CD4-positive, alpha-beta T cell (primary cell): ENCODE measurements at regions not wholly inside any gene's neighbourhood (a gene's known extent, or its start where the extent isn't known, plus 50 kb on each side); places are given as distances from the start of the nearest gene placed in this dataset.

Source experiments
- ATAC-seq: fragments of 200-7000 bp; cut with Tn5 transposase; one replicate; pipeline ENCODE4 v1.10.0; 2022; ENCODE audit warnings: mild to moderate bottlenecking; ENCODE audit not compliant: poor library complexity
- CTCF ChIA-PET: fragments of 350-600 bp; sonication (Branson Sonifier 250); formaldehyde crosslinking; loops from one replicate; lab custom pipeline; 2021; ENCODE audit warnings: antibody characterized with exemption, inconsistent platforms; lab: Charles Lee
- POLR2A ChIA-PET: fragments of 350-600 bp; sonication (Branson Sonifier 250); formaldehyde crosslinking; loops from one replicate; lab custom pipeline; 2021; ENCODE audit warnings: antibody characterized with exemption, inconsistent platforms; lab: Charles Lee
- DNase-seq, 14 experiments: peaks; one replicate each; pipeline ENCODE4 v3.0.0-alpha.2; 2013 to 2020; ENCODE audit warnings: mixed read lengths in 2 of 14
- H3K27ac ChIP-seq, 2 donors: one replicate each; pipeline versions ENCODE4 v1.5.1 to v1.7.0; 2013; ENCODE audit warnings: low read length in 2 of 2, low read depth in 1 of 2, mild to moderate bottlenecking in 1 of 2
- H3K27me3 ChIP-seq, 2 experiments: 1 replicate in 1 of 2; 2 replicates in 1 of 2; pipeline versions ENCODE4 v1.6.1 to v1.7.0; 2013; ENCODE audit warnings: low read length in 2 of 2, control low read depth in 1 of 2, mild to moderate bottlenecking in 1 of 2, moderate library complexity in 1 of 2; ENCODE audit not compliant: insufficient read depth in 2 of 2, control insufficient read depth in 1 of 2
- H3K36me3 ChIP-seq: one replicate; pipeline ENCODE4 v1.6.1; 2013; ENCODE audit warnings: low read length, control low read depth; ENCODE audit not compliant: insufficient read depth
- H3K4me1 ChIP-seq: one replicate; pipeline ENCODE4 v1.6.1; 2013; ENCODE audit warnings: low read length, control low read depth; ENCODE audit not compliant: insufficient read depth
- H3K4me3 ChIP-seq: one replicate; pipeline ENCODE4 v1.5.1; 2013; ENCODE audit warnings: mild to moderate bottlenecking, low read length, moderate library complexity
- H3K9me3 ChIP-seq, 2 experiments: 1 replicate in 1 of 2; 2 replicates in 1 of 2; pipeline versions ENCODE4 v1.6.1 to v1.7.0; 2013; ENCODE audit warnings: low read length in 2 of 2, mild to moderate bottlenecking in 2 of 2, control low read depth in 1 of 2, moderate library complexity in 1 of 2; ENCODE audit not compliant: control insufficient read depth in 1 of 2, insufficient read depth in 1 of 2
- H3K27ac Mint-ChIP-seq: one replicate; pipeline ENCODE4 v1.8.0; 2020; ENCODE audit warnings: mixed read lengths
- H3K27me3 Mint-ChIP-seq: one replicate; pipeline ENCODE4 v1.8.0; 2021; ENCODE audit warnings: mixed read lengths
- H3K36me3 Mint-ChIP-seq: one replicate; pipeline ENCODE4 v1.8.0; 2021; ENCODE audit warnings: low read depth, mixed read lengths
- H3K4me1 Mint-ChIP-seq: one replicate; pipeline ENCODE4 v1.8.0; 2021; ENCODE audit warnings: low read depth, mixed read lengths
- H3K4me3 Mint-ChIP-seq: one replicate; pipeline ENCODE4 v1.8.0; 2020; ENCODE audit warnings: mild to moderate bottlenecking, mixed read lengths
- H3K9me3 Mint-ChIP-seq: one replicate; pipeline ENCODE4 v1.8.0; 2020; ENCODE audit warnings: mixed read lengths
- intact Hi-C, 2 experiments: fragments of 100-400 bp; cut with DNase I in 1 of 2; cut with micrococcal nuclease in 1 of 2; formaldehyde crosslinking; loops; one replicate each; pipeline versions ENCODE4 v1.15.1 to v1.9.0; 2023 to 2025; cut with DNase I, micrococcal nuclease
- TF ChIP-seq, protein P1 (sequence below): fragments of 200-600 bp; IDR thresholded peaks from one replicate; pipeline ENCODE4 v1.8.0; 2022; ENCODE audit warnings: antibody characterized with exemption, mild to moderate bottlenecking

- DNase-seq (no peak), ATAC-seq (no peak)
- Histone ChIP-seq H3K27ac (no peak overlapping the region), H3K27me3 (no peaks in the 10 kb centered on the region), H3K4me3 (no peak overlapping the region), H3K4me1 (no peaks in the 10 kb centered on the region), H3K36me3 (no peaks in the 10 kb centered on the region), H3K9me3 (no peaks in the 10 kb centered on the region)
- Mint-ChIP-seq H3K27ac (no peak overlapping the region), H3K36me3 (no peaks in the 10 kb centered on the region), H3K4me1 (no peaks in the 10 kb centered on the region), H3K9me3 (no peaks in the 10 kb centered on the region), H3K4me3 (no peak overlapping the region), H3K27me3 (no peaks in the 10 kb centered on the region)
- ChIA-PET POLR2A (no interaction called here), CTCF (interaction anchor here (0.6 kb wide), 1 partner anchor 130 kb away, joined by 3 read pairs; no protein-coding TSS in a partner anchor)
- TF ChIP-seq, protein P1, sequence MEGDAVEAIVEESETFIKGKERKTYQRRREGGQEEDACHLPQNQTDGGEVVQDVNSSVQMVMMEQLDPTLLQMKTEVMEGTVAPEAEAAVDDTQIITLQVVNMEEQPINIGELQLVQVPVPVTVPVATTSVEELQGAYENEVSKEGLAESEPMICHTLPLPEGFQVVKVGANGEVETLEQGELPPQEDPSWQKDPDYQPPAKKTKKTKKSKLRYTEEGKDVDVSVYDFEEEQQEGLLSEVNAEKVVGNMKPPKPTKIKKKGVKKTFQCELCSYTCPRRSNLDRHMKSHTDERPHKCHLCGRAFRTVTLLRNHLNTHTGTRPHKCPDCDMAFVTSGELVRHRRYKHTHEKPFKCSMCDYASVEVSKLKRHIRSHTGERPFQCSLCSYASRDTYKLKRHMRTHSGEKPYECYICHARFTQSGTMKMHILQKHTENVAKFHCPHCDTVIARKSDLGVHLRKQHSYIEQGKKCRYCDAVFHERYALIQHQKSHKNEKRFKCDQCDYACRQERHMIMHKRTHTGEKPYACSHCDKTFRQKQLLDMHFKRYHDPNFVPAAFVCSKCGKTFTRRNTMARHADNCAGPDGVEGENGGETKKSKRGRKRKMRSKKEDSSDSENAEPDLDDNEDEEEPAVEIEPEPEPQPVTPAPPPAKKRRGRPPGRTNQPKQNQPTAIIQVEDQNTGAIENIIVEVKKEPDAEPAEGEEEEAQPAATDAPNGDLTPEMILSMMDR = no peak
- intact Hi-C loops = no loop called here
Observed at GRCh38 chr3:5499404-5499803, 311.9 kb downstream of the EDEM1 start.

DNA sequence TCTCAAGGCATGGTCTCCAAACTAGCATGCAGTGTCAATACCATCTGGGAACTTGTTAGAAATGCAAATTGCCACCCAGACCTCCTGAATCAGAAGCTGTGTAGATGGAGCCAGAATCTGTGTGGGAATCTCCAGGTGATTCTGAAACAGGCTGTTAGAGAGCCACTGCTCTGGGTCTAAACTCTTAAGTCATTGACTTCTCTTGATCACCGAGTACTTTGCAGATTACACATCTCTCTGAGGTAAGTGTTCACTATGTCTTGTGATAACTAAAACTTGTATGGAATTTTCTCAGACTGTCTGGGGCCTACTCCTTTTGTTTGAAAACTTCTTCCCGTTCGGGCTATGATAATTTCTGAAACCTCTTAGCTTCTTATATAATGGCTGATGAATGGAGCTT, 315.6 kb downstream of the EDEM1 start:
- no peaks in the 10 kb centered on the region for H3K27me3 Mint-ChIP-seq
- CTCF ChIA-PET = no interaction called here

GRCh38 chr3:5504135-5504534, 316.6 kb downstream of the EDEM1 start:
- DNase-seq (no peak), ATAC-seq (no peak)
- no peak overlapping the region for H3K4me3 ChIP-seq
- H3K27ac Mint-ChIP-seq = no peak overlapping the region
- intact Hi-C loops = no loop called here
- peaks cover 0 to 3% of the 10 kb centered on the region in 2 experiments for H3K9me3 ChIP-seq
- H3K27me3 ChIP-seq = no peaks in the 10 kb centered on the region
- CTCF ChIA-PET = no interaction called here
- H3K27me3 Mint-ChIP-seq = no peaks in the 10 kb centered on the region
- TF ChIP-seq, protein P1 = no peak
- H3K9me3 Mint-ChIP-seq = peaks cover 8% of the 10 kb centered on the region
- H3K27ac ChIP-seq = no peak overlapping the region
- no peak overlapping the region for H3K4me3 Mint-ChIP-seq
- no peaks in the 10 kb centered on the region for H3K36me3 Mint-ChIP-seq
- H3K4me1 ChIP-seq = no peaks in the 10 kb centered on the region
- POLR2A ChIA-PET = no interaction called here
- no peaks in the 10 kb centered on the region for H3K36me3 ChIP-seq
- no peaks in the 10 kb centered on the region for H3K4me1 Mint-ChIP-seq

More for the DNA sequence above, 315.6 kb downstream of the EDEM1 start:
- POLR2A ChIA-PET = no interaction called here
- H3K9me3 Mint-ChIP-seq = peaks cover 2% of the 10 kb centered on the region
- Histone ChIP-seq H3K36me3 (no peaks in the 10 kb centered on the region), H3K4me3 (no peak overlapping the region), H3K9me3 (no peaks in the 10 kb centered on the region), H3K27ac (no peak overlapping the region), H3K27me3 (no peaks in the 10 kb centered on the region), H3K4me1 (no peaks in the 10 kb centered on the region)
- H3K36me3 Mint-ChIP-seq = no peaks in the 10 kb centered on the region
- ATAC-seq = no peak
- TF ChIP-seq, protein P1 = no peak
- H3K4me3 Mint-ChIP-seq = no peak overlapping the region
- DNase-seq = no peak
- no peaks in the 10 kb centered on the region for H3K4me1 Mint-ChIP-seq
- intact Hi-C loops = no loop called here
- no peak overlapping the region for H3K27ac Mint-ChIP-seq
